Fibroblast of the conjunctiva (primary cell): ENCODE measurements at regions not wholly inside any gene's neighbourhood (a gene's known extent, or its start where the extent isn't known, plus 50 kb on each side); places are given as distances from the start of the nearest gene placed in this dataset.

ENCODE experiments used
- DNase-seq: peaks from one replicate; pipeline ENCODE4 v3.0.0-alpha.2; 2010; ENCODE audit warnings: low read depth

DNA sequence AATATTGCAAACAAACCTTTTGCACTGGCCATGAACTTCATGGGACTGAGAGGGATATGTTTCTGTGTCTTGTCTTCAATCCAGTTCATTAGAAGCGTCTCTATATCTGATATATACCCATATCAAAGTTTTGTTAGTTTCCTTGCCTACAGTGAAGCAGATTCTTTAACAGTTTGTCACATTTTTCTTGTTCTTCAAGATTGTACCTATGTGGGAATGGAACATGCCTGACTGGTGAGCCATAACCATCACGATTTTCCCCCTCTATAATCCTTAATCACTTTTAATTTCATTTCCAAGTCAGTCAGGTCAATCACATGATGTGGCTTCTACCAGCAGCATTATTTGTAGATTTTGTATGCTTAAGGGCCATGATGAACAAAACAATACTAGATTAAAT is 197.1 kb upstream of the PDE5A start:
- DNase-seq: no peak

DNA sequence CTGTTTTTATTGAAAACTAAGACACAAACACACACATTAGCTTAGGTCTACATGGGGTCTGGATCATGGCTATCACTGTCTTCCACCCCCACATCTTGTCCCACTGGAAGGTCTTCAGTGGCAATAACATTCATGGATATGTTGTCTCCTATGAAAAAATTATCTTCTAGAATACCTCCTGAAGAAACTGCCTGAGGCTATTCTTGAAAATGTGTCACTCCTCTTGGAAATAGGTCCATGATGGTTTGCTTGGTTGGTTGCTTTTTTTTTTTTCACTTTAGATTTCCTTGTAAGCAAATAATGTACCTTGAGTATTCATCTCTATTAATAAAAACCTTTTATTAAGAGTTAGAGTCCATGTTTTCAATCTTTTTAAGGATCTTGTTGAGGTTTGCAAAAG is 195.3 kb upstream of the PDE5A start:
- no peak for DNase-seq

DNA sequence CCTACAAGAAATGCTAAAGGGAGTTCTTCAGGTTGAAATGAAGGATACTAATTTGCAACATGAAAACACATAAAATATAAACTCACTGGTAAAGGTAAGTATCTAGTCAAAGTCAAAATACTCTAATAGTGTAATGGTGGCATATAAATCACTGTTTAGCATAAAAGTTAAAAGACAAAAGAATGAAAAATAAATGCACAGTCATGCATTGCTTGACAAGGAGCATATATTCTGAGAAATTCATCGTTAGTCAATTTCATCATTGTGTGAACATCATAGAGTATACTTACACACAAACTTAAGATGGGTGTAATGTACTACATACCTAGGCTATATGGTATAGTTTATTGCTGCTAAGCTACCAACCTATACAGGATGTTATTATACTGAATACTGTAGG is 194.4 kb upstream of the PDE5A start:
- DNase-seq: no peak

DNA sequence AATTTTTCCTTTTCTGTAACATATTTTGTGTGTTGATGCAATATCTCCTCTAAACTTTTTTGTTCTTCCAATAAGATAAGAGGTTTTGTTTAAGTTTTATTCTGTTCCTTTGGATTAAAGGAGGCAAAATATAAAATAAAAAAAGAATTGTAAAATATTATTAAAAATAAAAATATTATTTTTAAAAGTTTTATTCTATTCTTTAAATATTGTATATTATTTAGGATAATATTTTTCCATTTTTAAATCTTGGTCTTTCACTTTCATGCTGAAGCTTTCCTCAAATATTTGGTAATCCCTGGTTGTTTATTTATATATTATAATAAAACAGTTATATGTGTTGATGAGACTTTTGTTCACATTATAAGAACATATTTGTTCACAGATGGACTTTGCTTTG is 187.9 kb upstream of the PDE5A start:
- no peak for DNase-seq

DNA sequence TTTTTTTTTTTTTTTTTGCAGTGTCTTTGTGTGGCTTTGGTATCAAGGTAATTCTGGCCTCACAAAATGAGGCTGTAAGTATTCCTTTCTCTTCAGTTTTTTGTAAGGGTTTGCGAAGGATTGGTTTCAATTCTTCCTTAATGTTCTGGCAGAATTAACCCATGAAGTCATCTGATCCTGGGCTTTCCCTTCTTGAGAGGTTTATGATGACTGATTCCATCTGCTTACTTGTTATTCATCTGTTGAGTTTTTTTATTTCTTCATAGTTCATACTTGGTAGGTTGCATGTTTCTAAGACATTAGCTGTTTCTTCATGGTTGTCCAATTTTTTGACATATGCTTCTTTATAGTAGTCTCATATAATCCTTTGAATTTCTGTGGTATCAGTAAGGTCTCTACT is 181.4 kb upstream of the PDE5A start:
- no peak for DNase-seq

DNA sequence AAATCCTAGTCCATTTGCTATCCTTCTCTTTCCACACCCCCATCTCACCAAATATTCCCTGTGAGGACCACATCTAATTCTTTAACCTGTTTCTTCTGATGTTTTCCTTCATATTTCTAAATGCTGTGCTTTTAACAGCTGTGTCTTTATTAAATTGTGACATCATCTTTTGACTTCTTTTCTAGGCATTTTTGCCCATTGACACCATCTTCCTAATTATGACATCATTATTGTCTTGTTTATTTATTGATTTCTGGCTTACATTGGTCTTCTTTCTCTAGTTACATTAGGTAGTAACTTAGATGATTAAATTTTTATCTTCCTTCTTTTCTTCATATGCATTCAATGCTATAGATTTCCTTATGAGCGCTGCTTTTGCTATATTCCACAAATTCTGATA is 175.8 kb upstream of the PDE5A start:
- no peak for DNase-seq

DNA sequence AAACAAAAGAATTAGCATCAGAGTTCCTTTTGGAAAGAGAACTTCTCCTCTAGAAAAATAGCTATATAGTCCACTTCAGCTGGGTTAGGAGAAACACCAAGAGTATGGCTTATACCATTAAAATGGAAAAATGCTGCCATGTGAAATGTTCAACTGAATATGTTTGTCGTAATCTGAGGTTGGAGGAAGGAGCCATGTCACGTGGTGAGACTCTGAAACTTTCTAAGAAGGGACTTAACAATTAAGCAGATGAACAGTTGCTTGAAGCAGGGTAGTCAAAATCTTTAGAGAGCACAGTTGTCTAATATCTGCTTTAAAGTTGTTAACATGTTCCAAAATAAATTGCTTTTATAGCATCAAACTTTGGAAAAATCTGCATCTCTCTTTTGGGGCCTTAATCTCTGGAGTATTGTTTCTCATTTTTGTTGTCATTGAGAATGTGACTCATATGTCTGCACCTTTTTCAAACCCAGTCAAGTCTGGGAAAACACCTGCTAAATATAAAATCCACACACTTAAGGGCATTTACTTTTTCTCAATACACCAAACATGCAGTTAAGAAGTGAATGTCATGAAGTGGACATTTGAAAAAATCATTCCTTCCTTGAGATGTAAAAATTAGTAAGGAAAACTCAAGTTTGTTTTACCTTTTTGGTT is 168.8 kb upstream of the PDE5A start:
- DNase-seq: no peak

DNA sequence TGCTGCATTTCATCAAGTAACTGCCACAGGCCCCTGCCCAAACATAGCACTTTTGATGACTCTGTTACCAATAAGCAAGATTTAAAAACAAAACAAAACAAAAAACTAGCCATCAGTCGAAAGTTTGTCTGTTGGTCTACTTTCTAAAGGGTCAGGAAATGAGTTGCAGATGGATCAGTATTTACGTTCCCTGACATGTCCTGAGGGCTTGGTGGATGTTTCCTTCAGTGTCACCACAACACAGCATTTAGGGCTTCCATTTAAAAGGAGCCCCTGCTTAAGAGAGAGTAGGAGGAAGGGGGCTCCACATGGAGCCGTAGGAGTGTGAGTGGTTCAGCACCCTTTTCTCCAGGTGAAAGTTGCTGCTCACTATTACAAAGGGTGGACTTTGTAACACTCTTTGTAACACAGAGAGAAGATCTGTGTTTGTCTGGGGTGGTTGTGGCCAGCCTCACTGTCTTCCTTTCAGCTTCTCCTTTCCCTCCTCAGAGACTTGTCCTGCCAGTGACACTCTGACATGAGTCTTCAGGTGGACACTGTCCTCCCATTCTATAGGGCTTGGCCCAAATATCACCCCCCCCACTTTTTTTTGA is 167.5 kb upstream of the PDE5A start:
- DNase-seq: peak; percentile 5

DNA sequence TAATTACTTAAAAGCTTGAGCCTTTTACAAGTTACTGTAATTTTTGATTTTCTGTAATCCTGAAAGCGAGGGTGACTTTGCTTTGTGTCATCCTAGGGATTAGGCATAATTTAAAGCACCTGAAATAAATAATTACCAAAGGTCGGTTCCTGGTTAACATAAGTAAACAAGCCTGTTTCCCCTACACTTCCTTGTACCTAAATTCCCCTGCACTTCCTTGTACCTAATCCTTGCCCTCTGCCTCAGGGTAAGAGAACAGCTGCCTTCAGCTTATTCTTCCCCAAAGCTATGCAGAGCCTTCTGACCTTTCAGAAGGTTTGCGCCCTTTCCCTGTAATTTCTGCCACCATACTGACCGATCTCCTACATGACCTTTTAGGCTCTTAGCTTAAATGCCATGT is 166.1 kb upstream of the PDE5A start:
- no peak for DNase-seq

DNA sequence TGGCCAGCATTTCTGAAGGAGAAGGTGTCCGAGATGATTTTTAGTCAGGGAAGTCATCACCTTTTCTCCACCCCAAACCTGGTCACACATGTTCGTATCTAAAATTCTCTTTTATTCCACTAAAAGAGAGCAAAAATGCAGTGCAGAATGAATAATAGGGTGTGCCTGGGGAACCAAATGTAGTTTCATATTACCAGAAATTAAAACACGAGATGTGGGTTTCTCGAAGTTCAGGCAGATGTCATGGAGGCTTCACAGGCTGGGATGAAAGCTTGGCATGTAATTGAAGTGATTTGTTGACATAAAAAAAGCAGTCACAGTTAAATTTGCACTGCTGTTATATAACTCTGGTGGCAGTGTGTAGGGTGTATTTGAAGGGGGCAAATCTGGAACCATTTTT is 165.5 kb upstream of the PDE5A start:
- DNase-seq: no peak

DNA sequence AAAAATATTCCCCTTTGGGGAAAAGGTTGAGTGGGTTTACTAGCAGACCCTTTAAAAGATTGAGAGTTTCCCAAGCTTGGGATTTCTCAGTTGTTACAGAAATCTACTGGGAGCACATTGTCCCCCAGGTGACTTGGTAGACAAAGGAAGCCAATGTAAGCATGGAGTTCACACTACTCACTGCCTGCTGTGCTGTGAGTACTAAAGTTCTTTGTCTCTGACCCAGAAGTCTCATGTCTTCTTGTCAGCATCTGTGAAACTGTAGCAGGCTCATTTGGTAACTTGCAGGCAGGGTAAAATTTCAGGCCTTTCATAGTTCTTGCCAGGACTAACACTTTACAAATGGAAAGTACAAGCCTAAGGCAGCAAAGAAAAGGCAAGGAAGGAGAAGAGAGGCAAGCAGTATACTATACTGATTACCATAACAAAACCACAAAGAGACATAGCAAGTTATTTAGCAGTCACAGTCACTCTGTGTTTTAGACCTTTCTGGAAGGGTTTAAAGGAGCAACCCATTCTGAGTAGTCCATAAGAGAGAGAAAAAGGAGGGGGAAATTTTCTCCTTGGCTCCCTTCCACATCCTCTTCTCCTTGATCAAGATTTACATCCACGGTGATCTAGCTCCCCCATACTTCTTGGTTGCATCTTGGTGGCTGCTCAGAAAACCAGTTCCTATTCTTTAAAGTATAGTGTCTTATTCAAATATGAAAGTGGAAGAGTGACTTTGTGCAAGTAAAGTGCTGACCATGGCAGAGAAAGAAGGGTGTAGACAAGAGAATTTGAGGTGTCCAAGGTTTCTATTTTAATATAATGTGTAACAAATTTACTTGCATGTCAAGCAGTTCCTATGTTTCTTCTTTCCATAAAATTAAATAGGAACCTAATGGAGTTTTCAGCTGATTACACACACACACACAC is 160.0 kb upstream of the PDE5A start:
- DNase-seq: no peak

DNA sequence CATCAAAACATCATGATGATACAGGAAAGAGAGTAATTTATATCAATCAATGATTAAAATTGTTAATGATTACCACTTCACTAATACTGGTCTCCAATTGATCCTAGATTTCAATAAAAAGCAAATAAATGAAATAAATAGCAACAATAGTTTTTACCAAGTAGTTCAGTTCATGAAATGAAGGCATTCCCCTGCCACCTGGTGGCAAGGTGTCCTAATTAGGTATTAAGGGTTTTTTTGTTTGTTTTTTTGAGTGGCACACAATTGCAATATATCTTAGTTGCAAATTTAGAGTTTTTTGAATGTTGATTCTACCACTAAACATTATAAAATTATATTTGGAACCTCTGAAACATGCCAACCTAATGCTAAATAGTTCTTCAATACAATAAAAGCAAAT is 157.4 kb upstream of the PDE5A start:
- DNase-seq: peak; percentile 1

DNA sequence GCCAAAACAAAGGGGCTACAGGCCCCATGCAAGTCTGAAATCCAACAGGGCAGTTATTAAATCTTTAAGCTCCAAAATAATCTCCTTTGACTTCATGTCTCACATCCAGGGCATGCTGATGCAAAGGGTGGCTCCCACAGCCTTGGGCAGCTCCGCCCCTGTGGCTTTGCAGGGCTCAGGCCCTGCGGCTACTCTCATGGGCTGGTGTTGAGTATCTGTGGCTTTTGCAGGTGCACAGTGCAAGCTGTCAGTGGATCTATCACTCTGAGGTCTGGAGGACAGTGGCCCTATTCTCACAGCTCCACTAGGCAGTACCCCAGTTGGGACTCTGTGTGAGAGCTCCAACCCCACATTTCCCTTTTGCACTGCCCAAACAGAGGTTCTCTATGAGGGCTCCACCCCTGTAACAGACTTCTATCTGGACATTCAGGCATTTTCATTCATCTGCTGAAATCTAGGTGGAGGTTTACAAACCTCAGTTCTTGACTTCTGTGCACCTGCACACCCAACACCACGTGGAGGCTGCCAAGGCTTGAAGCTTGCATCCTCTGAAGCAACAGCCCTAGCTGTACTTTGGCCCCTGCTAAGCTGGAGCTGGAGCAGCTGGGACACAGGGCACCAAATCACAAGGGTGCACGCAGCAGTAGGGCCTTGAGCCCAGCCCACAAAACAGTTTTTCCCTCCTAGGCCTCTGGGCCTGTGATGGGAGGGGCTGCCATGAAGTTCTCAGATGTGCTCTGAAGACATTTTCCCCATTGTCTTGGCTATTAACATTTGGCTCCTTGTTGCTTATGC is 154.8 kb upstream of the PDE5A start:
- DNase-seq: no peak

DNA sequence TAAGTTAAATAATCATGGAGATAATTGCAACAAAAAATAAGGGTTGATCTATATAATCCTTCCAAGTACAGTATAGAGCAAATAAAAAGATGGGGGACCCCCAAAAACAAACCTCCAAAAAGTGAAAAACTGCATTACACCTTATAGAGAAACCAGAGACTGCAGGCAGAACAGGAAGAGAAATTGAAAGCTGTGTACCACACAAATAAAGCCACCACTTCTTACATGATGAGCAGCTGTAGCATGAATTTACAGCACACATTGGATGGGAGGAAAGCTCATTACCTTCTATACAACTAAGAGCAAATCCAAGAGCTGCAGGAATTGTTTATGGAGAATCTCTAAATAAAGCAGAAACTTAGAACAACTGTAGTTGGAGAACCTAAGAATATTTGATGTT is 152.4 kb upstream of the PDE5A start:
- no peak for DNase-seq

DNA sequence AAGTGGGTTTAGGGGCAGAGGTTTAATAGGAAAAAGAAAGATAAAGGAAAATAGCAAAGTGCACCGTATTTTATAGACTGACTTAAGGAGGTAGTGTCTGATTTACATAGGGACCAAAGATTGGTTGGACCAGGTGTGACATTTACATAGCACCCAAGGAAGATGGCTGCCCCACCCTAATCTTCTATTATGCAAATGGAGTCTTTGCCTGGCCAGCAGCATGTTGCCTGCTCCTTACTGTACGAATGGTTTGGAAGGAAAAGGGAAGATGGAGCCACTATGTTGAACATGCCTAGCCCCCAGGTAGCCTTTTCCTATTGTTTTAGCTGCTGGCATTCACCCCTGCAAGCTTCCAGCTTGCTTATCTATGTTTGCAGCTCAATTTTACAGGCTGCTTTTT is 146.2 kb upstream of the PDE5A start:
- DNase-seq: no peak

DNA sequence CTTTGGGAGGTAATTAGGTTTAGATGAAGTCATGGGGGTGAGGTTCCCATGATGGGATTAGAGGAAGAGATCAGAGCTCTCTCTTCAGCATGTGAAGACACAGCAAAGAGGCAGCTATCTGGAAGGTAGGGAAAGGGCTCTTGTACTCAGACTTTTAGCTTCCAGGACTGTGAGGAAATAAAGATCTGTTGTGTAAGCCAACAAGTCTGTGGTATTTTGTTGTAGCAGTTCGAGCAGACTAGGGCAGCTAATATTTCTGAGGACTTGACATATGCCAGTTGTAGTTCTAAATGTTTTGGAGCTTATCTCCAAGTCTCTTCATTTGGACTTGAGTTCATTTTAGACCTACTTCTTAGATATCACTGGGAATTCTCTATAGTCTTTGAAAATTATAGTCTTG is 137.3 kb upstream of the PDE5A start:
- no peak for DNase-seq

DNA sequence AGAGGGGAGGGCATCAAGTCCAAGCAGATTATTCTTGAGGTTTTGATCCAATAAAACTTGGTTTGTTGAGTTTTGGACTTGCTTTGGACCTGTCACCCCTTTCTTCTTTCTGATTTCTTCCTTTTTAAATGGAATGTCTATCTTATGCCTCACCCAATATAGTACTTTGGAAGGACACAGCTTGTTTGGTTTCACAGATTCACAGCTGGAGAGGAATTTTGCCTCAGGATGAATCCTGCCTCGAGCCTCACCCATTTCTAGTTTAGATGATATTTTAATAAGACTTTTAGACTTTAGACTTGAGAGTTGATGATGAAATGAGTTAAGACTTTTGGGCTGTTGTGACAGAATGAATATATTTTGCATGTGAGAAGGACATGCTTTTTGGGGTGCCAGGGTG is 136.9 kb upstream of the PDE5A start:
- DNase-seq: no peak

DNA sequence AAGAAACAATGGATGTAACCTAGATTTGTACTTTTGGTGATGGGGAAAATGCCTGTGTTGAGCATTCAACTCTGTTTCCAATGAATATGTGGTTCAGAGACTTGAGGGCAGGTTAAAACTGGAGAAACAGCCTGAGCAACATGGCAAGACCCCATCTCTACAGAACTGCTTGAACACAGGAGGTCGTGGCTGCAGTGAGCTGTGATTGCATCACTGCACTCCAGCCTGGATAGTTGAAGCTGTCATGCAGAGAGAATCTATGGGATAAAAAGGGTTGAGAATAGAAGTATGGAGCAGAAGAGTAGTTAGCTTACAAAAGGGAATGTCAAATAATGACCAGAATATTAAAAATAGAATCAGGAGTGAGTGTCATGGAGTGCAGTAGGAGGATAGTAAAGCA is 134.8 kb upstream of the PDE5A start:
- no peak for DNase-seq

DNA sequence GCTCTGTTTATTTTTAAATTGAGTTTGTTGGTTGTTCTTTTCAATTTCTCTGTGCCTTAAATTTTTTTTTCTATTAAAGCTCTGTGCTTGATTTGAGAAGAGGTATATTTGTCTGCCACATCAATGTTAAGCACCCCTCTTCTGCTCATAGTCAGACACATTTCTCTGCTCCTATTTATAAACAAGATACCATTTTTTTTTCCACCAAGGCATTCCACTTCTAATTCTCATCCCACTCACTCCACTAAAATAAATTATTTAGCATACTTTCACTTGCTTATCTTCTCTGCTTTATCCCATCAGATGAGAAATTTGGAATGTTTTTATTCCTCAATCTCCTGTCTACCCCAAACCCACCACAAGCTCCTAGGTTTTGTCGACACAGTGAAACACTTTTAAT is 127.0 kb upstream of the PDE5A start:
- DNase-seq: no peak

DNA sequence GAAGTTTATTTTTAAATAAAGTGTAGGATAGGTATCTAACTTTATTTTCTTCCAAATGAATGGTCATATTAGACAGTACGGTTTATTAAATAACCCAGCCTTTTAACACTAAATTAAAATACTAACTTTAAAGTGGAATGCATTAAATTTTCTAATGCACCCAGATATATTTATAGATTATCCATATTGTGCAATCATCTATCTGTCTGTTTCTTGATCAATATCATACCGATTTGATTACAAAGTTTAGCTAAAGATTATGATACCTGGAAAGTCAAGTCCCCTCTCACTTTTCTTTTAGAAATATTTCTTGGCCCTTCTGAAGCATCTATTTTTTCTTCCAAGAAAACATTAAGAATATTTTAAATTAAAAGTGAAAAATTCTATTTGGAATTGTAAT is 124.3 kb upstream of the PDE5A start:
- no peak for DNase-seq

DNA sequence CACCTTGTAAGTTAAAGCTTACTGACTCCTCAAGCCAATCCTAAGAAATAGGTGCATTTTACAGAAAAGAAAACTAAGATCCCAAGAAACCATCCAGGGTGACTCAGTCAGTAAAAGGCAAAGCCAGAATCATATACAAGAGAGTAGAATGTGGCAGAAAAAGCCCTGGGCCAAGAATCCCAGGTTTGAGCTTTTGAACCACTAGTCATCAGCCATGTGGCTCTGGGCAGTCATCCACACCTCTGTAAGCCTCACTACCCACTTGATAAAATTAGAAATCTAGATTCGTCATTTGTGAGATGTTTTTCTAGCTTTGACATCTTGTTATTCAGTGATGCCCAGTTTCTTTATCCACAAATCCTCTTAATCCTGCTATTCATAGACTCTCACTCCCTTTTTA is 122.2 kb upstream of the PDE5A start:
- no peak for DNase-seq

DNA sequence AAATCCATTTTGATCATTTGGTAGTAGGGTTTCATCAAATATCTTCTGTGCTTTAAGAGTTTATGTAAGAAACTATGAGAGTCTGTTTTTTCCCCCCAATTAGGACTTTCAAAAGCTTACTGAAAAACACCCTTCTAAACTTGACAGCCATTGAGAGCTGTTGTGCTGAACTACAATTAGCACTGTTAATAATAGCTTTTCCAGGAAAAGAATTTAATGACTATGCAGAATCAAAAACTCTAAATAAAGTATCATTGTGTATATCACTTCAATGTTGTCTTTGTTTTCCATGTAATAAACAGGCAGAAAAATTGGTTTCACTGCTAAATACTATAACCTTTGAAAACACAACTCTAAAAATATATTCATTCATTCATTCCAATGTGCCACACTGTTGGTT is 121.4 kb upstream of the PDE5A start:
- no peak for DNase-seq

DNA sequence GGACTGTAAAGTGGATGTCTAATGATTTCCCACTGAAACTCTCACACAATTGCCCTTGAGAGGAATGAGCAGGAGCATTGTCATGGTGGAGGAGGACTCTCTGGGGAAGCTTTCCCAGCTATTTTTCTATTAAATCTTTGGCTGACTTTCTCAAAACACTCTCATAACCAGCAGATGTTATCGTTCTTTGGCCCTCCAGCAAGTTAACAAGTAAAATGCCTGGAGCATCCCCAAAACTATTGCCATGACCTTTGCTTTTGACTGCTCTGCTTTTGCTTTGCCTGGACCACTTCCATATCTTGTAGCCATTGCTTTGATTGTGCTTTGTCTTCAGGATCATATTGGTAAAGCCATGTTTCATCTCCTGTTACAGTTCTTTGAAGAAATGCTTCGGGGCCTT is 120.2 kb upstream of the PDE5A start:
- peak; percentile 85 for DNase-seq
